Heart left ventricle (tissue), 16 donors: ENCODE measurements at regions not wholly inside any gene's neighbourhood (a gene's known extent, or its start where the extent isn't known, plus 50 kb on each side); places are given as distances from the start of the nearest gene placed in this dataset.

ENCODE experiments used
- ATAC-seq, 4 donors: fragments of 200-7000 bp; cut with Tn5 transposase; one replicate each; pipeline ENCODE4 v1.9.1; 2020 to 2022; ENCODE audit warnings: moderate library complexity in 4 of 4, mild to moderate bottlenecking in 3 of 4, moderate number of reproducible peaks in 1 of 4
- DNase-seq, 5 donors: peaks; one replicate each; pipeline ENCODE4 v3.0.0-alpha.2; 2020
- H3K27ac ChIP-seq, 12 donors: fragments of 200-600 bp; sonication (generic) in 4 of 12; one replicate each; pipeline versions ENCODE4 v1.5.0 to v1.8.0; 2016 to 2022; ENCODE audit warnings: mild to moderate bottlenecking in 2 of 12
- H3K27me3 ChIP-seq, 9 donors: fragments of 200-600 bp; sonication (generic) in 2 of 9; one replicate each; pipeline versions ENCODE4 v1.5.1 to v1.8.0; 2016 to 2022; ENCODE audit warnings: mild to moderate bottlenecking in 3 of 9
- H3K36me3 ChIP-seq, 9 donors: fragments of 200-600 bp; sonication (generic) in 2 of 9; one replicate each; pipeline versions ENCODE4 v1.5.0 to v1.8.0; 2018 to 2022; ENCODE audit warnings: mild to moderate bottlenecking in 2 of 9
- H3K4me1 ChIP-seq, 12 donors: fragments of 200-600 bp; sonication (generic) in 4 of 12; one replicate each; pipeline versions ENCODE4 v1.5.0 to v1.8.0; 2016 to 2022; ENCODE audit warnings: mild to moderate bottlenecking in 3 of 12
- H3K4me3 ChIP-seq, 12 donors: fragments of 200-600 bp; sonication (generic) in 4 of 12; one replicate each; pipeline versions ENCODE4 v1.5.0 to v1.8.0; 2017 to 2022; ENCODE audit warnings: mild to moderate bottlenecking in 9 of 12, moderate library complexity in 4 of 12
- H3K9me3 ChIP-seq, 12 donors: fragments of 200-600 bp; sonication (generic) in 4 of 12; one replicate each; pipeline versions ENCODE4 v1.5.0 to v1.8.0; 2016 to 2022; ENCODE audit warnings: mild to moderate bottlenecking in 1 of 12
- CTCF ChIP-seq, 12 donors: fragments of 200-600 bp; sonication (generic) in 4 of 12; IDR thresholded peaks; one replicate each; pipeline versions ENCODE4 v1.5.0 to v1.8.0; 2018 to 2022; ENCODE audit warnings: antibody characterized with exemption in 12 of 12, mild to moderate bottlenecking in 5 of 12
- POLR2A ChIP-seq, 2 donors: fragments of 450-650 bp; IDR thresholded peaks; one replicate each; pipeline ENCODE4 v1.6.1; 2017; ENCODE audit warnings: antibody characterized with exemption in 2 of 2, mild to moderate bottlenecking in 2 of 2, moderate library complexity in 2 of 2
- WGBS, 4 donors: extraction: QIAGEN DNeasy Blood & Tissue Kit in 2 of 4; methylation state at CpG; one replicate each; pipeline versions ENCODE4 v1.1.5 to v1.1.7; 2013 to 2018; 5-methylcytosine and 5-hydroxymethylcytosine counted together
- intact Hi-C, 10 donors: fragments of 100-400 bp; cut with DNase I; formaldehyde crosslinking; loops; one replicate each; pipeline versions ENCODE4 v1.11.1 to v1.14.2; 2022
- donor health status: ischemic (EF 13 %, LVEDD 7.1; RV severe dilation, severe dysfunction).
- donor health status: healthy with polysubstance abuse.
- donor health status: DM: no; HTN: yes; CAD: no.
- donor health status: DM: no; HTN: no; CAD: no.
- donor health status: ischemic (EF 25% LVEDD 6.9; RV normal size, moderate dysfunction).
- donor health status: ischemic (EF 25% LVEDD 5.7; RV mildly dilated, moderate dysfunction).
- donor health status: healthy.
- donor health status: DM: yes; HTN: yes; CAD: no.
- donor health status: ischemic (EF 35%, LVEDD 5.7; RV mildly dilated, moderate dysfunction).
- donor health status: nonischemic (EF 11% LVEDD 7.7; RV severe dilation, severe dysfunction).
- donor health status: DM: yes; HTN: yes; CAD: no.
- donor health status: PGD.
- donor health status: ischemic (EF 29% LVEDD 5.4; RV normal size, mild dysfunction).
- donor health status: nonischemic (EF 23%, LVEDD 6.1; RV moderate dilation, normal function).

- no peak overlapping the region for H3K27ac ChIP-seq
- TF ChIP-seq CTCF (IDR thresholded peaks at IDR 0.05) (no peak), POLR2A (IDR thresholded peaks at IDR 0.05) (no peak)
- H3K27me3 ChIP-seq = no peaks in the 10 kb centered on the region
- no peak overlapping the region for H3K4me3 ChIP-seq
- H3K4me1 ChIP-seq = no peaks in the 10 kb centered on the region
- DNase-seq (no peak), ATAC-seq (no peak)
- no peaks in the 10 kb centered on the region for H3K9me3 ChIP-seq
- 53 to 59% (median 57%) methylated on average over 3 of the region's 3 CpGs for WGBS, 4 donors
- intact Hi-C loops = no loop called here
- H3K36me3 ChIP-seq = no peaks in the 10 kb centered on the region
Measured at GRCh38 chr11:42054351-42054900, 595.0 kb upstream of the LRRC4C start.

GRCh38 chr11:42055606-42056005 is 596.2 kb upstream of the LRRC4C start:
- Histone ChIP-seq H3K4me1 (no peaks in the 10 kb centered on the region), H3K27ac (no peak overlapping the region), H3K4me3 (no peak overlapping the region), H3K9me3 (no peaks in the 10 kb centered on the region), H3K36me3 (no peaks in the 10 kb centered on the region), H3K27me3 (no peaks in the 10 kb centered on the region)
- 59 to 67% (median 64%) methylated on average over 1 of the region's 1 CpG for WGBS, 4 donors
- no peak for TF ChIP-seq CTCF (IDR thresholded peaks at IDR 0.05)
- TF ChIP-seq POLR2A (IDR thresholded peaks at IDR 0.05) = no peak
- DNase-seq (no peak), ATAC-seq (no peak)
- intact Hi-C loops = no loop called here

- ATAC-seq (no peak), DNase-seq (no peak)
- Histone ChIP-seq H3K9me3 (no peaks in the 10 kb centered on the region), H3K4me3 (no peak overlapping the region), H3K36me3 (no peaks in the 10 kb centered on the region), H3K27ac (no peak overlapping the region), H3K4me1 (no peaks in the 10 kb centered on the region), H3K27me3 (peaks cover 0 to 3% (median 0%) of the 10 kb centered on the region in 9 donors)
- TF ChIP-seq CTCF (IDR thresholded peaks at IDR 0.05) (no peak), POLR2A (IDR thresholded peaks at IDR 0.05) (no peak)
- intact Hi-C loops = no loop called here
- 78 to 83% (median 82%) methylated on average over 5 of the region's 5 CpGs for WGBS, 4 donors
Measured at GRCh38 chr11:42058794-42059193, 599.3 kb upstream of the LRRC4C start.

GRCh38 chr11:42065199-42065598 is 605.7 kb upstream of the LRRC4C start:
- Histone ChIP-seq H3K9me3 (peaks cover 0 to 7% (median 0%) of the 10 kb centered on the region in 12 donors), H3K4me1 (no peaks in the 10 kb centered on the region), H3K4me3 (no peak overlapping the region), H3K27ac (no peak overlapping the region), H3K27me3 (peaks cover 0 to 3% (median 0%) of the 10 kb centered on the region in 9 donors), H3K36me3 (no peaks in the 10 kb centered on the region)
- DNase-seq = no peak
- TF ChIP-seq CTCF (IDR thresholded peaks at IDR 0.05) (no peak), POLR2A (IDR thresholded peaks at IDR 0.05) (no peak)
- no peak for ATAC-seq
- intact Hi-C loops = no loop called here
